ENCODE measurements at regions not wholly inside any gene's neighbourhood (a gene's known extent, or its start where the extent isn't known, plus 50 kb on each side); places are given as distances from the start of the nearest gene placed in this dataset.

GRCh38 chr5:30734118-30734517, 459.4 kb upstream of the CDH6 start:
- DNase-seq (ENCODE audit: low spot score) = no peak
- TF ChIP-seq, protein P1, sequence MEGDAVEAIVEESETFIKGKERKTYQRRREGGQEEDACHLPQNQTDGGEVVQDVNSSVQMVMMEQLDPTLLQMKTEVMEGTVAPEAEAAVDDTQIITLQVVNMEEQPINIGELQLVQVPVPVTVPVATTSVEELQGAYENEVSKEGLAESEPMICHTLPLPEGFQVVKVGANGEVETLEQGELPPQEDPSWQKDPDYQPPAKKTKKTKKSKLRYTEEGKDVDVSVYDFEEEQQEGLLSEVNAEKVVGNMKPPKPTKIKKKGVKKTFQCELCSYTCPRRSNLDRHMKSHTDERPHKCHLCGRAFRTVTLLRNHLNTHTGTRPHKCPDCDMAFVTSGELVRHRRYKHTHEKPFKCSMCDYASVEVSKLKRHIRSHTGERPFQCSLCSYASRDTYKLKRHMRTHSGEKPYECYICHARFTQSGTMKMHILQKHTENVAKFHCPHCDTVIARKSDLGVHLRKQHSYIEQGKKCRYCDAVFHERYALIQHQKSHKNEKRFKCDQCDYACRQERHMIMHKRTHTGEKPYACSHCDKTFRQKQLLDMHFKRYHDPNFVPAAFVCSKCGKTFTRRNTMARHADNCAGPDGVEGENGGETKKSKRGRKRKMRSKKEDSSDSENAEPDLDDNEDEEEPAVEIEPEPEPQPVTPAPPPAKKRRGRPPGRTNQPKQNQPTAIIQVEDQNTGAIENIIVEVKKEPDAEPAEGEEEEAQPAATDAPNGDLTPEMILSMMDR (IDR thresholded peaks at IDR 0.05; ENCODE audit: borderline replicate concordance, control extremely low read depth, extremely low read depth, insufficient read depth, missing control alignments) = no peak
- in situ Hi-C loops (cut with MboI; ENCODE audit: low sequenced_read_pairs, unreplicated experiment) = no loop called here

DNA sequence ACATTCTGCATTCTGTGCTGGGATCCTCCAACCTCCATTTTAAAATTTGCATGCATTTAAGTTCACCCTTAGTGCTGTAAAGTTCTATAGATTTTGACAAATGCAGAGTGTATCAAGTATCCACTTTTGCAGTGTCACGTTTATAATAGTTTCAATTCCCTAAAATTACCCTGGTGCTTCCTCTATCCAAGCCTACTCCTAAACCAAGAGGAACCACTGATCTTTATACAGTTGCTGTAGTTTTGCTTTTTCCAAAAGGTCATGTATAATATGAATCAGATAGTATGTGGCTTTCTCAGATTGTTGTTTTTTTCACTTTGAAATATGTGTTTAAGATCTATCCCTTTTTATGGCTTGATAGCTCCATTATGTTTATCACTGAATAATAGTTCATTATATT, 468.4 kb upstream of the CDH6 start:
- in situ Hi-C loops (cut with MboI; ENCODE audit: low sequenced_read_pairs, unreplicated experiment) = no loop called here
- TF ChIP-seq, protein P1 (IDR thresholded peaks at IDR 0.05; ENCODE audit: borderline replicate concordance, control extremely low read depth, extremely low read depth, insufficient read depth, missing control alignments) = no peak
- no peak for DNase-seq (ENCODE audit: low spot score)

- no peak for DNase-seq (ENCODE audit: low spot score)
- TF ChIP-seq, protein P1 (IDR thresholded peaks at IDR 0.05; ENCODE audit: borderline replicate concordance, control extremely low read depth, extremely low read depth, insufficient read depth, missing control alignments) = no peak
- in situ Hi-C loops (cut with MboI; ENCODE audit: low sequenced_read_pairs, unreplicated experiment) = no loop called here
These were observed 495.3 kb upstream of the CDH6 start for GRCh38 chr5:30698217-30698616.

DNA sequence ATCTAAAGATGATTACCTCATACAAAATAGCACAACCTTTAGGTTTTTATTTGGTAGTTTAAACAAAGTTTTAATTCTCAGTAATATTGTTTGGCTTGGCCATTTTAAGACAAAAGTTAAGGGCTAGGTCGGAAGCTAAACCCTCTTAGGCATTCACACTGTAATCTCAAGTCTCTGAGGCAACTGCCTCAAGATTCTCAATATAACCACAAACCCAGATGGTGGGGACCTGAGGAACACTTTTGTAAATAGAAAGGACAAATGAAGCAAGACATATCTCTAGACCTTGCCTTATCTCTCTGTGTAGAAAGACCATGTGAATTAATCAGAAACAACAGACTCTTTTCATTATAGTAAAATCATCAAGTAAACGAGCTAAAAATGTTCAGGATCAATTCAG, 500.2 kb upstream of the CDH6 start:
- TF ChIP-seq, protein P1 (IDR thresholded peaks at IDR 0.05; ENCODE audit: borderline replicate concordance, control extremely low read depth, extremely low read depth, insufficient read depth, missing control alignments) = no peak
- DNase-seq (ENCODE audit: low spot score) = no peak
- in situ Hi-C loops (cut with MboI; ENCODE audit: low sequenced_read_pairs, unreplicated experiment) = no loop called here

GRCh38 chr5:30690931-30691330, 502.6 kb upstream of the CDH6 start:
- in situ Hi-C loops (cut with MboI; ENCODE audit: low sequenced_read_pairs, unreplicated experiment) = no loop called here
- no peak for DNase-seq (ENCODE audit: low spot score)
- TF ChIP-seq, protein P1 (IDR thresholded peaks at IDR 0.05; ENCODE audit: borderline replicate concordance, control extremely low read depth, extremely low read depth, insufficient read depth, missing control alignments) = no peak

DNA sequence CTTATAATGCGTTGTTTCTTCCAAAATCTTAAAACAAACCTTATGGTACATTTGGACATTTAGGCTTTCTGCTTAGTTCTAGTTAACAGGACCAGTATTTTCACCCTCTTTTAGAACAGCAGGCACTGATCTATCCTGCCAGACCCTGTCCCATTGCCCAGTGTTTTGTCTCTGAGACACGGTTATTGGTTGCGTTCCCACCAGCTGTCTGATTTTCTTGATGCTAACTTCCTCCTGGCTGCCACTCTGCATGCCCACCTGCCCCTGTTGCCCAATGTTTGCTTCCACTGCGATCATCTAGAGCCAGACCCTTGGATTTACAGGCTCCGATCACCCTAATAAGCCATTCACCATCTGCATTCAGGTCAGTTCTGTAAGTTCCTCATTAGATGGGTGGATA, 506.0 kb upstream of the CDH6 start:
- in situ Hi-C loops (cut with MboI; ENCODE audit: low sequenced_read_pairs, unreplicated experiment) = no loop called here
- TF ChIP-seq, protein P1 (IDR thresholded peaks at IDR 0.05; ENCODE audit: borderline replicate concordance, control extremely low read depth, extremely low read depth, insufficient read depth, missing control alignments) = no peak
- no peak for DNase-seq (ENCODE audit: low spot score)

- DNase-seq (ENCODE audit: low spot score) = no peak
- in situ Hi-C loops (cut with MboI; ENCODE audit: low sequenced_read_pairs, unreplicated experiment) = no loop called here
- TF ChIP-seq, protein P1 (IDR thresholded peaks at IDR 0.05; ENCODE audit: borderline replicate concordance, control extremely low read depth, extremely low read depth, insufficient read depth, missing control alignments) = no peak
These were observed 507.0 kb upstream of the CDH6 start for GRCh38 chr5:30686530-30686929.

Data from GM13976 (cell line).